LoVo (cell line): ENCODE measurements at regions not wholly inside any gene's neighbourhood (a gene's known extent, or its start where the extent isn't known, plus 50 kb on each side); places are given as distances from the start of the nearest gene placed in this dataset.
A peak's percentile ranks its signal among the peaks of the same experiment; 100 is the strongest.
"Not testable (repeated sequence)": the region's sequence is repeated elsewhere in the genome, so short reads cannot be mapped to it uniquely, and the experiment has no call there.

Experiments
- DNase-seq: peaks from one replicate; pipeline ENCODE4 v3.0.0-alpha.2; 2016; ENCODE audit warnings: low spot score

DNA sequence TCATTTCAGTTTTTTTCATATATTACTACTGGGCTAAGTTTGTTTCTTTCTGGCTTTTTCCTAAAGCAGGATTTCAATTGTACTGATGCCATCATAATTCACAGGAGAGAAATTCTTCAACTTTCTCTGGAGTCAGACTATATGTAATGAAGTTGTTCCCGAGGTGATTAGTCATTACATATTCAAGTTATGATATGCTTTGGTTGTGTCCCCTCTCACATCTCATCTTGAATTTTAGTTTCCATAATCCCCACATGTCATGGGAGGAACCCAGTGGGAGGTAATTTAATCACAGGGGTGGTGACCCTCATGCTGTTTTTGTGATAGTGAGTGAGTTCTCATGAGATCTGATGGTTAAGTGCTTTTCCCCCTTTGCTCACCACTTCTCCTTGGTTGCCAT, 227.5 kb upstream of the LRIG3 start:
- DNase-seq, result no peak

DNA sequence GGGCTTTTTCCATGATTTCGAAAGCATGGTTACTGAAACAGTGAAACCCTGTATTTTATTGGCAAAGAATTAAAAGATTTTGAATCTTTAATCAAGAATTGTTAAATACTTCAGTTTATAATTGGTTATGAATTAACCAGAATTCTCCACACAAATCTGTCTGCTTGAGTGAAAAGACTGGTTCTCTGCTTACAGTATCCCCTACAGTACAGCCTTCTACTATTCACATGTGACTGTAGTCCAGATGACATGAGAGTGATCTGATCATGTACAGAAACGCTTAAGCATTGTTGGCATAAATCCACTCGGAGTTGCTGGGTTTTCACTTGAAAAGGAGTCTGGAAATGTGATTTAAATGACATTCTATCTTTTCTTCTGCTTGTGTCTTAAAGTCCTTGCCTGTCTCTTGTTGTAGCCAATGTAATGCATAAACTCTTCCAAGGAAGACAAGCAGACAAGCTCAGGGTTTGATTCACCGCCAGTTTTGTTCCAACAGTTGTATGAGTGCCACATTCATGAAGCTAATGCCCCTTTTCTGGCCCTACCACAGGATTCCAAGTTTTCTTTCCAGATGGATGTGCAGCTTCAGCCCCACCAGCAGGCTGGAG, 222.0 kb upstream of the LRIG3 start:
- no peak for DNase-seq

DNA sequence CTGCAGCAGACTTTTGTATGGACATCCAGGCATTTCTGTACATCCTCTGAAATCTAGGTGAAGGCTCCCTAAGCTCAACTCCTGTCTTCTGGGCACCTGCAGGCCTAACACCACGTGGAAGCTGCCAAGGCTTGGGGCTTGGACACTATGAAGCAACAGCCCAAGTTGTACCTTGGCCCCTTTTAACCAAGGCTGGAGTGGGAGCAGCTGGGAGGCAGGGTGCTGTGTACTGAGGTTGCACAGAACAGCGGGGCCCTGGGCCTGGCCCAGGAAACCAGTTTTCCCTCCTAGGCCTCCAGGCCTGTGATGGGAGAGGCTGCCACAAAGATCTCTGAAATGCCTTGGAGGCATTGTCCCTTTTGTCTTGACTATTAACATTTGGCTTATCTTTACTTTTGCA, 214.4 kb upstream of the LRIG3 start:
- no peak for DNase-seq

DNA sequence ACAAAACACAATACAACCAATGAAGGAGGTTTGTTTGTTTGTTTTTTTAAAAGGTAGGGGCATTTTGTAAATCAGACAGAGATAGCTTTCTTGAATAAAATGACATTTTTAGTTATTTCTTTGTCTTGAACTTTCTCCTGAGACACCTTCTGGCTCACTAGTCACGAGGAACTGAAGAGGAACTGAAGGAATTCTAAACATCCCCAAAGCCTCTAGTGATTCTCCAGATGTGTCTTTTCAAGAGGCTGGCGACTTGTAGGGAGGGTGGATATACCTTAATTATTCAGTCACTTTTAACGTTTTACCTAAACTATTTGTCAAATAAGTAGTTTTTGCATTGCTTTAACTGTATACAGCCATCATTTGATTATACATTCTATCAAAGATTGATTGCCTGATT, 211.2 kb upstream of the LRIG3 start:
- DNase-seq, result no peak

DNA sequence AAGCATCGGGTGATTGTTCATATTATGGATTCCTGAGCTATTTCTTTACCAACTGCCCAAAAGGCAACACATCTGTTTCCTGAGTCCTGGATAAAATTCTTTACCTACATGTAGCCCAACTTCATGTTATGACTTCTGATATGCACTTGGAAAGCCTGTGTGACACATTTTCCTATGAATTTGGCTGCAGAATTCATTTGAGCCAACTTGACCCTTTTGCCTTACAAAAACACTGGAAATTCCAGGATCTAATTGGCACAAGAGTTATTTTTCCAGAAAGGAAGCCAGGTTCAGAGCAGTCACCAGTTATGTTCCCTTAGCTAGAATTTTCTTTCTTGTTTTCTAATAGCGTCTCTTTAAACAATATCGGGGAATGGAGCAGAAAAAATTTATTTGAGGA, 202.5 kb upstream of the LRIG3 start:
- no peak for DNase-seq

DNA sequence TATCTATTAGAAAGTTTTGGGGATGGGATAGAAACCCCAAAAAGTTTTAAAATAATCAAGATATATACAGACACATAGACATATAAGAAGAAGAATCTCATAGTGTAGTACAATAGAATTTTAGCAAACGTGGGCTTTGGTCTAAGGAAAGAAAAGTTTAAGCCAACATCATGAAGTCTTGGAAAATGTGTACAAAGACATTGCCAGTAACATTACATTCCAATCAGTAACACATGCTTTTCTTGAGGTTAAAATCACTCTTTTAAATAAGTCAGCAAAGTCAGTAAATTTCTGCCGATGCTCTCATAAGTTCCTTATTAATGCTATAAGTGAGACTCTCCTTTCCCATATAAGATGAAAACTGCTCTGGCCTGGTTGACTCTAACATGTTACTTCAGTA, 201.1 kb upstream of the LRIG3 start:
- no peak for DNase-seq

DNA sequence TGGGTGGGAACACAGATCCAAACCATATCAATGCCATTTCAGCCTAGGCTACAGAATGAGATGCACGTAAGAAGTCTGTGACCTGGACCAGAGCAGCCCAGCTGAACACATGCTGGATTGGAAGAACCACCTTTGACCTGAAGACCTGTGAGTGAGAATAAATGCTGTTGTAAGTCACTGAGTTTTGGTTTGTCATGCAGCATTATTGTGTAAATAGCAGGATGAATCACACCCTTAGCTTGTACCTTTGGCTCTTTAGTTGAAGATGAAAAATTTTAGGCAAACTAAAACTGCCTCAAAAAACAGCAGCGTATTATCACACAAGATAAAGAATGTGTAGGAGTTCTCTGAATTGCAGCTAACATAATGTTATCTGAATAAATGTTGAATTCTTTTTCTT, 199.4 kb upstream of the LRIG3 start:
- DNase-seq, result no peak

DNA sequence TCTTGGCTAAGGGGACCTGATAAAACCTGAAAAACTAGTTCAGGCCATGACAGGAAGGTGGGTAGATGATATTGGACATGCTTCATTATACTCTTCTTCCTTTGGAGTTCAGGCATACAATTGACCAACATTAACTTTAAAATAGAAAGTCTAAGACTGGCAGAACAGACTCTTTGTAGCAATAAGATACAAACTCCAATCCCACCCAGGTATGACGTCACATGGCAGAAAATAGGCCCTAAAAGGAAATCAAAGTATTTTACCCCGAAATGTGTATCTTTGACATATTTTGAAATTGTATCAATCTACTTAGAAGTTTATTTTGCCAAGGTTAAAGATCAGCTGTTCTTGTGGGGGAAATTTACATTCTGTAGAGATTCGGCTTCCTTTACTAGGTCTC, 198.1 kb upstream of the LRIG3 start:
- DNase-seq, result no peak

DNA sequence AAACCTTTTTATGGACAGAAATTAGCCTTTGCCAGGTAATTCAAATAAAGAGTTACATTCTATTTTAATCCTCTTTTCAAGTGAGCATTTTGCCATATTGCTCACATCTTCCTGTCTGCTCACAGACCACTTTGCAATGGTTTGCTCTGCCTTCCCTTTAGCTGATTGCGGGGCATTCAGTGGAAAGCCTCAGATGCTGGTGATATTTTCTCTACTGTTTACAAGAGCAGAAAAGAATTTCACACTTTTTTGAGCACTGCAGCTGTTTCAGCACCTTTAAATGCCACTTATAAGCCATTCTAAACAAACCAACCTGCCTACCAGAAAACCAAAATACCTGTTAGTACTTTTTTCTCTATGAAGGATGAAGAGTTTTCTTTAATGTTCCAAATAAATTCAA, 195.7 kb upstream of the LRIG3 start:
- DNase-seq, result no peak

DNA sequence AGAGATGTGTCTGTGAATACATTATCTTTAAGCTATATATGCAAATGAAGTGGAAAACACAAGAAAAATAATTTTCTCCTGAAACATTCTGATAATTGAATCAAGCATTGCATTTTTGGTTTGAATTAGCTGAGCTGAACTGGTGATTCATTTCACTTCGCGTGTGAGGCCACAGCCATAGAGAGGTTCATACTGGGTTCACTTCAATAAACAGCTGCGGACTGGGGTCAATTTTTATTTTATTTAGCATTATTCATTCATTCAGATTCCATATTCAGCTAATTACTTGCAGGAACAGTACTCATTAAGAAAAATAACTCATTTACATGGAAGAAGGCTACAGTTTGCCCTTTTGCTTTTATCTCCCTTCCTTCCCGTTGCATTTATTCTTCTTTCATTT, 195.2 kb upstream of the LRIG3 start:
- DNase-seq, result no peak

DNA sequence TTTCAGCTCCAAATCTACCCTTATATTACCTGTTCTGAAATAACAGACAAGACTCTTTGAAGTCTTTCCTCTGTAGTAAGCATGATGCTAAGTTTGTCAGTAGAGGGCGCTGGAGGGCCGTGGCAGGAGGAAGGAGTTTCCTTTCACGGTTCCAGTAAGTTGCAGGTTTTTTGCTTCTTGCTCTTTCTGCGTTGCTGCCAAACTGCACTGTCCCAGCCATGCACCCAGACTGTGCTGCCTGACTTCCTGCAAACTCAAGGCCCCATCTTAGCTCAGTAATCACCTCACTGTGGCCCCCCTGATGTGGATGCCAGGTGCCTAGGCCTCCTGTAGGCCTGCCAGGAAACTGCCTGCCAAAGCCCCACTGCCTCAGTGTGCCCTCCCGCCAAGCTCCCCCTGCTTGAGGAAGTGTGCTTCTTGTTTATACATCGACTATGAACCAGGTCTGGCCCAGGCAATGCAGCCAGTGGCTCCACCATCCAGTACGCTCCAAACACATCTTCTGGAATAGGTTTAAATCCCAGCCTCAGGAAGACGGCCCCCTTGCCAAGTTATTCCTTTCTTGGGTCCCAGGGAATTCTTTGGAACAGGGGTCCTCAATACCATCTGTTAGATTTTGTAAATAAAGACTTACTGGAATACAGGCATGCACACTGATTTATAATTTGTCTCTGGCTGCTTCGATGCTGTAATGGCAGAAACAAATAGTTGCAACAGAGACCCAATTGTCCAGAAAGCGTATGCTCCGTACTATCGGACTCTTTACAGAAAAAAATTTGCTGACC, 193.7 kb upstream of the LRIG3 start:
- DNase-seq, result peak; percentile 79

DNA sequence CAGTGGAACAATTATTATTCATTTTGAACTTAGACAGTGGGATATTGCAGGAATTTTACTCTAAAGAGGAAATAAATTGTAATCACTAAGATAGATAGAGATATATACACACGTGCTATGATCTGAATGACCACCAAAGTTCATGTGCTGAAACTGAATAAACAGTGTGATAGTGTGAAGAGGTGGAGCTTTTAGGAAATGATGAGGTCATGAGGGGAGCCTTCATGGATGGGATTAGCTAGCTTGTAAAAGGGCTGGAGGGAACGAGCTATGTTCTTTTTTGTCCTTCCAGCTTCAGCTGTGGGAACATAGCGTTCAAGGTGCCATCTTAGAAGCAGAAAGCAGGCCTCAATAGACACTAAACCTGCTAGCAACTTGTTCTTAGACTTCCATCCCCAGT, 191.5 kb upstream of the LRIG3 start:
- no peak for DNase-seq

DNA sequence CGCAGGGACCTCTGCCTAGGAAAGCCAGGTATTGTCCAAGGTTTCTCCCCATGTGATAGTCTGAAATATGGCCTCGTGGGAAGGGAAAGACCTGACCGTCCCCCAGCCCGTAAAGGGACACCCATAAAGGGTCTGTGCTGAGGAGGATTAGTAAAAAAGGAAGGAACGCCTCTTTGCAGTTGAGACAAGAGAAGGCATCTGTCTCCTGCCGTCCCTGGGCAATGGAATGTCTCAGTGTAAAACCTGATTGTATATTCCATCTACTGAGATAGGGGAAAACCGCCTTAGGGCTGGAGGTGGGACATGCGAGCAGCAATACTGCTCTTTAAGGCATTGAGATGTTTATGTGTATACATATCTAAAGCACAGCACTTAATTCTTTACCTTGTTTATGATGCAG, 188.2 kb upstream of the LRIG3 start:
- DNase-seq, result not testable (repeated sequence)

DNA sequence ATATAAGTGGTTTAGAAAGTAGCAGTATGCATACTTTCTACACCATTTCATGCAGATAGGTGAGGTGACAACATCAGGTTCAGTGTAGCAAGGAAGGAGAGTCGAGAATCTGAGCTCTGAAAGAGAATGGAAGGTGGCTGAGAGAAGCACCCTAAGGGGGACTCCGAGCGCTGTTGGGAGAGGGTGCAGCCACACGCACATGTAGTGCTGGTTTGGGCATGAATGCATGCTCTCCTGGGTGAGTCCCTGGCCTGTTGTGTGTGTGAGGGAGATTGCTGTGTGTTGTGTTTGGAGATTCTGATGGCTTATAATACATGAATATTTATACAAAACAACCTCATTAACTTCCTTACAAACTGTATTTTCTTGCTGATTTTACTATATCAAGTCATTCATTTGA, 180.3 kb upstream of the LRIG3 start:
- no peak for DNase-seq

DNA sequence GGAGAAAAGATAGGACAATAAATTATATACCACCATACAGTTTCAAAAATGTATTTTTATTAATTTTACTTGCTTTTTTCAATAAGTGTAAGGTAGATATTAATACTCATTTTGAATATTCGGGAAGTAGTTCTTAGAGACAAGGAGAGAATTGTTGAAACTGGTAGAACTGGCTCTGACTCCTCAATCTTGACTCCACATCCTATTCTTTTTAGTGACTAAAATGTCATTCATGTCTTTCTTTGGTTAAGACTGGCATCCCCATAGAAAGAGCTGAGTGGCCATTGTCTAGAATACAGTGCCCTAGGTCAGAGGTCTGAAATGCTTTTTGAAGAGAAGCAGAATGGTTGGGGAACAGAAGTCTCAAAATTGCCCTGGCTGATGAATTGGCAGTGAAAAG, 177.6 kb upstream of the LRIG3 start:
- DNase-seq, result no peak

DNA sequence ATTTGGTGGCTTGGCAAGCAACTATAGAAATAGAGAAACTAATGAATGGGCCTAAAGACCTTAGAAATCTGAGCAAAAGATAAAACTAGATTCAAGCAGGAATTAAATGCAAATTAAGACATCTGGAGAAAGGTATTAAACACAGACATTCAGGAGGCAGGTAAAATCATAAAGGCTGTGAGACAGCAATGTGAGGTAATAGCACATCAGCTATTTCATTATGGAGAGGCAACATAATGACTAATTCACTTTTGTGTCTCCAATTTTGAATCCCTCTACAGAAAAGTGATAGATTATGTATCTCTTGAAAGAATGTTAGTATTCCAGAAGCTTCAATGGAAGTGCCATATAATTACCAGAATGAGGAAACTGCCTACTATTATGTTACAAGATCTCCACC, 175.9 kb upstream of the LRIG3 start:
- DNase-seq, result no peak

DNA sequence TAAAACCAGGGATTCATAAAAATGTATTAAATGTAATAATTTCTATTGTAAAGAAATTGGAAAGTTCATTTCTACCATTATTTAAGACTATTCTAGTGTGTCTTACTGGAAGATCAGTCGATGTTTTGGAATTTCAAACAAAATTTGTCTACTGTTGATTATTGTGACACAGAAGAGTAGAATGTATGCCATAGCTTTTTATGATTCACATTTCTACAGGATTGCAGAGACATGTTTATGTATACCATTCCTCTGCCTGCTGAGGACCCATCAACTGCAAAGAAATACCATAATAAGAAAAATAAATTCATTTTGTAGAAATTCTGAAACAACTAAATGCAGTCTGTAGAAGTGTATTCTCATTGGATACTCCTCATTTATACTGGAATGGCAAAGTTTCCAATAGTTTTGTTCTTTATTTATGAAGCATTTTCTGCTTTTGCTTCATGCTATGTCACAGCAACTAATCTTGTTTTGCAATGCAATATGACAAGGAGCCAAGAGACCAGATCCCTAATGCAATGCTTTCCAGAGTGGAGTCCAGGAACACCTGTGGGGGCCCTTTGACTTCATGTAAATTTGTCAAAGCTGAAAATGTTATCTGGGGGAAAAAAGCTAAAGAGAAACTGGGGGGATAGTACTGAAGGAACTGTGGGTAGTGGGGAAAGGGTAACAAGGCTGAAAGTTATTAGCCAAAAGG, 172.9 kb upstream of the LRIG3 start:
- DNase-seq, result no peak

DNA sequence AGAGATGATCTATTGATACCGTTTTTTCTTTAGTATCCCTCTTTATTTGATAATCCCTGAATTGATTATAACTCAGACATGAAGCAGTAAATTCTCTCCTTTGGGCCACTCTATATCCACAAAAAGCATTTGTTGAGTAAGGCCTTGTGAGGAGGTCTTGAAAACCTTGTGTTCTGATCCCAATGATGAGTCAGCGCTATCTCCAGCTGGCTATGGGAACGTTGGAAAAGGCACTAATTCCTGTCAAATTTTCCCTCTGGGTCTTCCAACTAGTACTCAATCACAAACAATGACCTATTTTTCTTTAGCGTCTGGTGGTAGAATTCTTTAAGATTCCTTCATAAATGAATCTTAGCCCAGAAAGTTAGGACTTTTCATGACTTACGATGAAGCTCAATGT, 168.4 kb upstream of the LRIG3 start:
- DNase-seq, result no peak

DNA sequence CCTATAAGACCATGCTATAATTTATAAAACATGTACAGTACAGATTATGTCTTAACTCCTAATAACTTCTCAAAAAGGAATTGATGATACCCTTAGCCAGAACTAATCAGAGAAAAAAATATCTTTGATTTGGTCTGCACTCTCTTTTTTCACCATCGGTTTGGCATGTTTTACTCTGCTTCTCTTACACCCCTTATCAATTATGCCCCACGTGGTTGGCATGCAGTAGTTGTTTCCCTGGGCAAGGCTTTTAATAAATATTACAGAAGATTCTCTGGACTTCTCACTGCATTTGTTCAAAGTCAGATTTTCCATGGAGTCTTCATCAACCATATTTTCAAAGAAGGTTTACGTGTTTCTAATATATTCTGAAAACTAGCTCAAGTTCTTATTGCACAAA, 167.4 kb upstream of the LRIG3 start:
- no peak for DNase-seq

DNA sequence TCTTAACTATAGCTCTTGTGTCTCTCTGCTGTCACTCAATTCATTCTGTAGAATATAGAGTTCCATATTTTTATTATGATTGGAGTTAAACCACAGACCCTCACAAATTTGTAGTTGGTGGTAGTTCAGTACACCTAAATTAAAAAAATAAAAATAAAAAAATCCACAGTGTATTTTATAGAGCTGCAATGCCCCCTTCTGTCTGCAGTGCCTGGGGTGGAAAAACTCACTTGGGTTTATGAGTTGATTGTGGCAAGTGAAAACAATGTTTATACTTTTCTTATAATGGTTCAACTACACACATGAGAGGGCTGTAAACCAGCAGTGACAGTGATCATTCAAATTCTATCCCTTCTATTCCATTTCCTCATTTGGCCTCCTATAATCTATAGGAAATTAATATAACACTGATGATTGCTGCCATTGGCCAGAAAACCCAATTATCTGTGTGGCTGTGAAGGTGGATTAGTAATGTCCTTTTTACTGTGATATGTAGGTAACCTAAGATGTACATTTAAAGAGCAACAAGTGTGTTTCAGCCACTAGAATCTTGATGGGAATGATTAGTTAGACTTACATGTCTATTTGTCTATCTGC, 166.9 kb upstream of the LRIG3 start:
- peak; percentile 23 for DNase-seq

DNA sequence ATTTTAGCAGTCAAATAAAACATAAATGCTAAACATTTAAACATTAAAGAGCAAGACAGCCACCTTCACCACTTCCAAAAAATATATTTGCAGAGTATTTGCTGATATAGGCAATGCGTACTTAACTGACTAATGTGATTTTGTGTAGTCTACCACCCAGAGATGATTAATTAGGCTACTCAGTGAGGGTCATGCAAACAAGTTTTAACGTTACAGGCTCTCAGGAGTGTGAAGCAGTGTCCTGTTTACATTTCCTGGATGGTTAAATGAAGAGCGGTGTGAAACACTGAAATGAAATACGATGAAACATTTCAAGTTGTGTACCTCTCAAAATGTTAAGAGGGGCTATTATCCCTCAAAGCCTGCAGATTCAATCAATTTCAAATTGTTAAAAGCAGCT, 165.8 kb upstream of the LRIG3 start:
- DNase-seq, result no peak

DNA sequence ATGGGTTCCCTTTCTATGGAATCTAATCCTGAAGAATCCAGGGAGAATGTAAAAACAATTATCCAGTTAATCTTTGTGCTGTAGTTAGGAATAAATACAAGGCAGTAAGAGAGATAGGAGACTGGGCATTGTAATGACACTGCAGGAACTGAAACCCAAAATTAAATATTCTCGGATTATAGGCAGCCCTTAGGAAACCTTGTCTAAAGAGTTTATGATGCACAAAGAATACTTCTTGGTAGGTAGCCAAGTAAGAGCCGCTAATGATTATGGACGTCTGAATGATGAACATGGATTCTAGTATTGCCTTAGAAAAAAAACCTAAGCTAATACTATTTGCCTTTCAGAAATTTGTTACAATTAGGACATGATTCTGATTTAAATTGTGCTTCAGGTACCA, 165.4 kb upstream of the LRIG3 start:
- DNase-seq, result no peak
